RPMI8226 (cell line): ENCODE measurements at regions not wholly inside any gene's neighbourhood (a gene's known extent, or its start where the extent isn't known, plus 50 kb on each side); places are given as distances from the start of the nearest gene placed in this dataset.
"Not testable (repeated sequence)": the region's sequence is repeated elsewhere in the genome, so short reads cannot be mapped to it uniquely, and the experiment has no call there.

Experiments
- DNase-seq: peaks from one replicate; pipeline ENCODE4 v3.0.0-alpha.2; 2015

GRCh38 chr12:127133675-127134335 lies 1133.2 kb upstream of the TMEM132C start:
- DNase-seq, result no peak

DNA sequence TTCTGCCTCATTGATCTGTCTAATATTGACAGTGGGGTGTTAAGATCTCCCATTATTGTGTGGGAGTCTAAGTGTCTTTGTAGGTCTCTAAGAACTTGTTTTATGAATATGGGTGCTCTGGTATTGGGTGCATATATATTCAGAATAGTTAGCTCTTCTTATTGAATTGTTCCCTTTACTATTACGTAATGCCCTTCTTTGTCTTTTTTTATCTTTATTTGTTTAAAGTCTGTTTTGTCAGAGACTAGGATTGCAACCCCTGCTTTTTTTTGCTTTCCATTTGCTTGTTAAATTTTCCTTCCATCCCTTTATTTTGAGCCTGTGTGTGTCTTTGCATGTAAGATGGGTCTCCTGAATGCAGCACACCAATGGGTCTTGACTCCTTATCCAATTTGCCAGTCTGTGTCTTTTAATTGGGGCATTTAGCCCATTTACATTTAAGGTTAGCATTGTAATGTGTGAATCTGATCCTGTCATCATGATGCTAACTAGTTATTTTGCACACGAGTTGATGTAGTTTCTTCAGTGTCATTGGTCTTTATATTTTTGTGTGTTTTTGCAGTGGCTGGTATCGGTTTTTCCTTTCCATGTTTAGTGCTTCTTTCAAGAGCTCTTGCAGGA lies 1126.0 kb upstream of the TMEM132C start:
- not testable (repeated sequence) for DNase-seq

DNA sequence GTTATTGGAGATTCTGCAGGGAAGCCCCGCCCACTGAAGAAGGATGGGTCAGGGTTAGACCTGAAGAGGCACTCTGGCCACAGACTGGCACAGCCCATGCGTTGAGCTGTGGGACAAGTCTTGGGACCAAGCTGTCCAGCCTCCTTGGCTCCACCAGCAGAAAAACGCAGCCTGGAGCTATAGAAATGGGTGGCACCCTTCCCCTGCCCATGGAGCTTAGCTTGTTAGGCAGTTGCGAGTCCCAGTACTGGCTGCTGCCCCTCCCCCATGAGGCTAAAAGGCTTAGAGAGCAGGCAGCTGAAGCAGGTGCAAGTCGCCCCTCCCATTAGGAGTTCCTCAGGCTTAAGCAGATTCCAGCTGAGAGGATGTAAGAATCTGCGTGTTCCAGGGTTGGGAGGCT lies 1124.0 kb upstream of the TMEM132C start:
- peak; percentile 23 for DNase-seq

- DNase-seq, result no peak
These were observed 1122.2 kb upstream of the TMEM132C start for GRCh38 chr12:127144770-127145169.

DNA sequence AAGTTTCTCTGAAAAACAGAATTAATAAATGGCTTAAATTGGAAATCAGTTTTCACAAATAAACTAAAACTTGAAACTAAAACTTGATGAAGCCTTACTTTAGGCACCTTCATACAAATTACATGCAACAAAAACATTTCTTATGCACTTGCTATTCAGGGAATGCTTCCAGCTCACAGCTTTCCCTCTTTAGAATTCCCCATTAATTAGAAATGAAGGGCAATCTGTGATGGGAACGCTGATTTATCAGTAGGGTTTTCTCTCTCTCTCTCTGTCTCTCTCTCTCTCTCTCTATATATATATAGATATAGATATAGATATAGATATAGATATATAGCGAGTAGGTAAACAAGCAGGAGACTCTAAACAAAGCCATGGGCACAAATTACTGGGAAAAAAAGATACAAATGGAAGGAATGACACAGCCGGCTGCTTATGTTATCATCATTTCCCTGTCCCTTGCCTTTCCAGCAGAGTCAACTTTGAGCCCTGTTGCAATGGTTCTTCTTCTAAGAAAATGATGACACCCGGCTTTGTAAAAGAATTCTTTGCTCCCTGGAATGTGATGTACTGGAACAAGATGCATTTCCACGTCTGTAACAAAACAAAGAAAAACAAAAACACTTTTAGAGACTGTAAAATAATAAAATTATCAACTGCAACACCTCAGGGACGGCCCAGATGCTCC lies 1121.6 kb upstream of the TMEM132C start:
- DNase-seq, result no peak

GRCh38 chr12:127145929-127146789 lies 1120.8 kb upstream of the TMEM132C start:
- DNase-seq, result no peak

- no peak for DNase-seq
These were observed 1119.8 kb upstream of the TMEM132C start for GRCh38 chr12:127146991-127147718.

GRCh38 chr12:127147724-127148123 lies 1119.2 kb upstream of the TMEM132C start:
- DNase-seq, result no peak

DNA sequence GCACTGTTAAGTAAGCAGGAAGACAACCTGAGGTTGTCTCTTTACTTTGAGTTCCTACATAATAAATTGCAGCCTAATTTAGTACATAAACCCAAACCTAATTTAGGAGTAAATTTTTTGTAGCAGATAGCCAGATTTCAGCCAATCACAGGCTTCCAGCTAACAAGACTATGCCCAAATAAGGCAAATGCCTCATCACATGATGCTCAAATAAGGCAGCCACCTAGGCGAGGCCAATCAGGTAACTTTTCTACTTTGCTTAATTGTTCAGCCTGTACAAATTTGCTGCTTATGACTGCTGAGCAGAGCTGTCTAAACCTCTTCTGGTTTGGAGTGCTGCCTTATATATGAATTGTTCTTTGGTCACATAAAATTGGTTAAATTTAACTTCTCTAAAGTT lies 1118.7 kb upstream of the TMEM132C start:
- no peak for DNase-seq

GRCh38 chr12:127149226-127149964 lies 1117.6 kb upstream of the TMEM132C start:
- DNase-seq, result no peak

DNA sequence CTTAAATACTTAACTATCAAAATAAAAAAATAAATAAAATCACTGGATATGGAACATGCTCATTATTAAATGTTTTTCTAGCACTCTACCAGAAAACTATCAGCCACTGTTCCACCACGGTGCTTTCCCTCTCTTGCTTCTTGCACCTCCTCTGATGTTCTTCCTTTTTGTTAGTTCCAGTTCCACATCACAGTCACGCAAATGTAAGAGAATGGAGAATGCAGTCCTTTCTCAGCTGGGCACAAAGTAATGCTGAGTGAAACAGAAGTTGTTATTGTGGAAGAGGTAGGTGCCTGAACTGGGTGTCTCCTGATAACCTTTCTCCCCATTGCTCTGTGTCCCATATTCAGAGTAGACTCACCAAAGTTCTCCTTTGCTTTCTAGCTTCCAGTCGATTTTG lies 1116.9 kb upstream of the TMEM132C start:
- DNase-seq, result no peak

GRCh38 chr12:127150479-127150878 lies 1116.5 kb upstream of the TMEM132C start:
- no peak for DNase-seq

GRCh38 chr12:127150956-127151355 lies 1116.0 kb upstream of the TMEM132C start:
- DNase-seq, result no peak

GRCh38 chr12:127153996-127154395 lies 1113.0 kb upstream of the TMEM132C start:
- no peak for DNase-seq

- not testable (repeated sequence) for DNase-seq
These were observed 1112.1 kb upstream of the TMEM132C start for GRCh38 chr12:127154830-127155229.

DNA sequence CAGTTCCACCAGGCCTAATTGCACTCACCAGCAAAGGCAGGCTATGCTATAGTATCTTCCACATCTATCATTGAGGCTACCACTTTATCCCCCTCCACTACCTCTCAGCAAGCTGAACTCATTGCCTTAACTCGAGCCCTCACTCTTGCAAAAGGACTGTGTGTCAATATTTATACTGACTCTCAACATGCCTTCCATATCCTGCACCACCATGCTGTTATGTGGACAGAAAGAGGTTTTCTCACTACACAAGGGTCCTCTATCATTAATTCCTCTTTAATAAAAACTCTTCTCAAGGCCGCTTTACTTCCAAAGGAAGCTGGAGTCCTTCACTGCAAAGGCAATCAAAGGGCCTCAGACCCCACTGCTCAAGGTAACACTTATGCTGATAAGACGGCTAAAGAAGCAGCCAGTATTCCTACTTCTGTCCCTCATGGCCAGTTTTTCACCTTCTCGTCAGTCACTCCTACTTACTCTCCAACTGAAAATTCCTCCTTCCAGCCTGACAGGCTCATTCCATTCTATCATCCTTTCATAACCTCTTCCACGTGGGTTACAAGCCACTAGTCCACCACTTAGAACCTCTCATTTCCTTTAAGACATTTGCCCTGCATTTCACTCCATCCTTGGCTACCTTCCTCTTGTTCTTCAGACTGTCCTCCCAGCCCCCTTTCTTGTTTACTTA lies 1110.9 kb upstream of the TMEM132C start:
- DNase-seq, result not testable (repeated sequence)

DNA sequence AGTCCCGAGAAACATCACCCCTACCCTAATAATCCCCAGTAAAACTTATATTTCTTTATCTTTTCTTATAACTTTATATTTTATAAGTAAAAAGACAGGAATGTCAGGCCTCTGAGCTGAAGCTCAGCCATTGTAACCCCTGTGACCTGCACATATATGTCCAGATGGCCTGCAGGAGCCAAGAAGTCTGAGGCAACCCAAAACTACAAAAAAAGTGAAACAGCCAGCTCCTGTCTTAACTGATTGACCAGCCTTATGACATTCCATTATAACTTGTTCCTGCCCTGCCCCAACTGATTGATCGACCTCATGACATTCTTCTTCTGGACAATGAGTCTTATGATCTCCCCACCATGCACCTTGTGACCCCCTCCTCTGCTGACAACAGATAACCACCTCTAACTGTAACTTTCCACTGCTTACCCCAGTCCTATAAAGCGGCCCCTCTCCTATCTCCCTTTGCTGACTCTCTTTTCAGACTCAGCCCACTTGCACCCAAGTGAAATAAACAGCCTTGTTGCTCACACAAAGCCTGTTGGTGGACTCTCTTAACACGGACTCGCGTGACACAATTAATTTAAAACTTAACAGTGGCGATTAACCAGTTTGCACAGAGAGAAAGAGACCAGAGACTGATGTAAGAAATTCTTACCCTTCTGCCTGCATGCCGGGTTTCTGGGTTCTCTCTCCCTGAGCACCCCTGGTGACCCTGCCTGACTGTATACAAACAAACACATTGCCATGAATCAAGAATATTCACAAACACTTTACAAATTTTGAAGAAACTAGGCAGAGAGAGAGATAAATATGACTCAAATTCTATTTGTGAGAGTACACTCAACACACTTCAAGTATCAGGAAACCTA lies 1109.2 kb upstream of the TMEM132C start:
- not testable (repeated sequence) for DNase-seq

DNA sequence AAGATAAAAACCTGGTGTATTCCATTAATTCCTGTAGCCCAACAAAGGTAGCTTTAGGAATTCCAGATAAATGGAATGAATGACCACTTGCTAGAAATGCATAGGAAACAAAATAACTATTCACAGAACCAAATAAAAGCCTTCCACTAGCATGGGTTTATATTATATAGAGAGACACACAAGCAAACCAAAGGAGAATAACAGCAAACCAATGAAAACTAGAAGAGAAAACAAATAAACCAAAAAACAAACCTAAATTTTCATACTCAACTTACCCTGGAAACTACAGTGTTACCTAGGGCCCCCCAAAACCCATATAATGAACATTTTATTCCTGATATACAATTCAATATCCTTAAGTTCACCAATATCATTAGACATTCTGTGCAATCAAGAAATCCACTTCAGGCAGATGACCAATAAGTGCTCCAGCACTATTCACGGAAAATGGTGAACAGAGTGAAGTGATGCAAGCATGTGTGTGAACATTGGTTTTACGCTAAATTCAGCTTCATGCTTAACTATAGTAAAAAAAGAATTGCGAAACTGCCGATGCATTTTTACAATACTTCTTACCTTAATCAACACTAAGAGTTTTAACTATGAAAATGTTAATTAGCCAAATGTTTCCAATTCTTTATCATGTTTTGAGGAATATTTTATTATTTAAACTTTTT lies 1108.4 kb upstream of the TMEM132C start:
- no peak for DNase-seq

DNA sequence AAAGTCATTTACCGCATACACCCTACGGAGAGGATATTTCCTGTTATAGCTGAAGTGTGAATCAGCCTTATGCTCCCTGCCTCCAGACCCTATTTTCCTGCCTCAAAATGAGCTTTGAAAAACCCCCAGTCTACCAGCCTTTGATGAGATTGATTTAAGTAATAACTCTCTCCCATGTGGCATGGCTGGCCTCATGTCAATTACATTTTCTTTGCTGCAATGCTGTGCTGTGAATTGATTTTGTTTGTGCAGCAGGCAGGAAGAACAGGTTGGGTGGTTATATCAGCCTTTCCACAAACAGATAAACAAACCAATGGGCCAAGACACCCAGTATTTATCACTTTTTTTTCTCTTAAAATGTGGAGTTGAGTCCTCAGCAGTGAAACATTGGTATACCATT lies 1105.5 kb upstream of the TMEM132C start:
- DNase-seq, result no peak

- no peak for DNase-seq
These were observed 1104.7 kb upstream of the TMEM132C start for GRCh38 chr12:127162307-127162706.
